Fibroblast of skin of right quadriceps (primary cell): ENCODE measurements at regions not wholly inside any gene's neighbourhood (a gene's known extent, or its start where the extent isn't known, plus 50 kb on each side); places are given as distances from the start of the nearest gene placed in this dataset.

Source experiments
- DNase-seq: peaks from one replicate; pipeline ENCODE4 v3.0.0-alpha.2; 2013

GRCh38 chr9:79970146-79970425 is 398.3 kb downstream of the TLE4 start:
- DNase-seq = no peak

GRCh38 chr9:79969393-79970145 is 397.8 kb downstream of the TLE4 start:
- no peak for DNase-seq

- DNase-seq = no peak
These were observed 396.8 kb downstream of the TLE4 start for GRCh38 chr9:79968533-79968932.

- no peak for DNase-seq
These were observed 391.1 kb downstream of the TLE4 start for GRCh38 chr9:79962836-79963235.

GRCh38 chr9:79962150-79962549 is 390.4 kb downstream of the TLE4 start:
- no peak for DNase-seq

GRCh38 chr9:79955300-79955699 is 383.5 kb downstream of the TLE4 start:
- no peak for DNase-seq

GRCh38 chr9:79953908-79954307 is 382.1 kb downstream of the TLE4 start:
- DNase-seq = no peak

- peak; percentile 12 for DNase-seq
These were observed 380.6 kb downstream of the TLE4 start for GRCh38 chr9:79952401-79952800.

- DNase-seq = no peak
These were observed 374.9 kb downstream of the TLE4 start for GRCh38 chr9:79946712-79947111.

- no peak for DNase-seq
These were observed 373.7 kb downstream of the TLE4 start for GRCh38 chr9:79945495-79945894.

GRCh38 chr9:79945016-79945415 is 373.3 kb downstream of the TLE4 start:
- no peak for DNase-seq

- DNase-seq = no peak
These were observed 369.2 kb downstream of the TLE4 start for GRCh38 chr9:79940919-79941318.

GRCh38 chr9:79939819-79940218 is 368.1 kb downstream of the TLE4 start:
- no peak for DNase-seq

GRCh38 chr9:79936336-79936735 is 364.6 kb downstream of the TLE4 start:
- DNase-seq = no peak

GRCh38 chr9:79929285-79929684 is 357.5 kb downstream of the TLE4 start:
- no peak for DNase-seq

GRCh38 chr9:79928661-79929223 is 357.0 kb downstream of the TLE4 start:
- DNase-seq = no peak

GRCh38 chr9:79925326-79925725 is 353.6 kb downstream of the TLE4 start:
- DNase-seq = no peak

- DNase-seq = no peak
These were observed 353.1 kb downstream of the TLE4 start for GRCh38 chr9:79924836-79925235.

GRCh38 chr9:79917421-79917820 is 345.7 kb downstream of the TLE4 start:
- DNase-seq = no peak

- no peak for DNase-seq
These were observed 342.1 kb downstream of the TLE4 start for GRCh38 chr9:79913867-79914266.

- peak; percentile 7 for DNase-seq
These were observed 340.7 kb downstream of the TLE4 start for GRCh38 chr9:79912318-79913070.

GRCh38 chr9:79911724-79912123 is 340.0 kb downstream of the TLE4 start:
- no peak for DNase-seq

GRCh38 chr9:79902825-79903600 is 331.2 kb downstream of the TLE4 start:
- DNase-seq = no peak

GRCh38 chr9:79900754-79901153 is 329.0 kb downstream of the TLE4 start:
- no peak for DNase-seq
